ENCODE measurements at regions not wholly inside any gene's neighbourhood (a gene's known extent, or its start where the extent isn't known, plus 50 kb on each side); places are given as distances from the start of the nearest gene placed in this dataset.
"Not testable (repeated sequence)": the region's sequence is repeated elsewhere in the genome, so short reads cannot be mapped to it uniquely, and the experiment has no call there.

DNA sequence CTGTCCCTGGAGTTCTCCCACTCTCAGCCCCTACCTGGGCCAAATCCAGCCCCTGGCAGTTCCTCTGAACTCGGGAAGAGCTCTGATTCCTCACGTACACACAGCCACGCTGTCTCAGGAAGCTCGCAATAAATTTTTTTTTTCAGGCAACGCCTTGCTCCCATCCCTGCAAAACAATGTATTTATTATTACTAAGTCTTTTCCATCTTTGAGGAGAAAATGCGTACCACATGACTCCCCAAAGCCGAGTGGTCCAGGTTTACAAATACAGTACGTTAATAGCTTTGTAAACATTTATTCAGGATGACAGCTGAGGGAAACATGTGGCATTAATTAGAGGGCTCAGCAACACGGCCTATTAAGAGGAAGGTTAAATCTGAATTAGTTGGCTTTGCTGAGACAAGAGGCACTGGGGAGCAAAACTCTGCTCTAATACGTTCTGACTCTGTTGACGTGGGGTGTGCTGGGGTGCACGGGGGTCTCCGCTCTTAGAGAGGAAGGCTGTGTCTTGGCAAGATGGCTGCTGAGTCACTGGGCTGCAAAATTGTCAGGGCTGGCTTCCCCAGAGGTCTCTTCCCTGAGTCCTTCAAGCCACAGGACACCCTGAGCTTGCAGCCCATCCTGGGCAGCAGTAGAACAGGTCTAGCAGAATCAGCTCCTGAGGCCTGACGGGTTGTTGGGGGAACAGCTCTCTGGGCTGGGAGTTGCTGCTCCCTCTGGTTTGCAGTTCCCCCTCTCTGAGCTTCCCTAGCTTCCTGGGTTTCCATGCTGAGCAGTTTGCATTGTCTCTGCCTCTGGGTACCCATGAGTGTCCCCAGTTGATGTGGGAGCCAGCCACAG lies 185.2 kb upstream of the TBX3 start:
- DNase-seq (ENCODE audit: low read depth, low spot score), result no peak

DNA sequence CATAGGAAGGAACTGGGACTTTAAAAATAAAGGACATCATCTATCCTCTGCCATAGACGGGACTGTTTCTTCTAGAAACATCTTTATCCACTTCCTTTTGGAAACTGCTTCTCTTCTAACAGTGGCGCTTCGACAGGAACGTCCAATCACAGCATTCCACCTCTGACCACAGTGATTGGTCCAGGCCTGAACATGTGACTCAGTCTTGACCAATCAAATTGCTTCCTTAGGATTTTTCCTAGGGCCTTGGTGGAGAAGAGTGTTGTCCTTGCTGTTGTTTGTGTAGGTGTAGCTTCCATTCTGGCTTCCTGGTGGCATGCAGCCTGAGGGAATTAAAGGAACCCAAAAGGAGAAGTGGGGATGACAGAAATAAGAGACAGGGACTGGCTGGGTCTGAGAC lies 182.4 kb upstream of the TBX3 start:
- DNase-seq (ENCODE audit: low read depth, low spot score), result no peak

DNA sequence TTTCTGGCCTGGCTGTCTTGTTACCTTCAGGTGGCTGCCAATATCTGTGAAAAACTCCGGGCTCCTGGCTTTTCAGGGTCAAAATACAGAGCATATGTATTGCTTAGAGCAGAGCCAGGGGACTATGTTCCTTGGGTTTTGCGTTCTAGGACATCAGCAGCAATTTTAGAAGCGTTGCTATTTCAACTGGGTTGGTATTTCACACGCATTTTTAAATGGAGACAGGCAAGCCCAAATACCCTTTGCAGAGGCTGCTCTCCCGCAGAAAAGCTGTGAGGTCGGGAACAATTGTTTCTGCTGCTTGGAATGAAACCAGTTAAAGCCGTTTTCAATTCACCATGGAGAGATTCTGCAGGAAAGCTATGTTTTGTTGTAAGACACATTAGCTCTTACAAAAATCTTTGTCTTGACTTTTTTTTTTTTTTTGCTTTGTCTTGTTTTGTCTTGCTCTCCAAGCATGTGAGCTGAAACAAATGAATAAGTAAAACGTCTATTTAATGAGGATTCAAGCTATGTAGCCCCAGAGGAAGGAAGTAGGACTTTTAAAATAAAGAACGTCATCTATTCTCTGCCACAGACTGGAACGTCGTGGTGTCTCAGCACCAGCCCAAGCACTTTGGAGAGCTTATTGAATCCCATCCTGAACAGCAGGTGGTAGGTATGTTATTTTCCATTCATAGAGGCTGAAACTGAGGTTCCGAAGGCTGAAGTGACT lies 181.0 kb upstream of the TBX3 start:
- DNase-seq (ENCODE audit: low read depth, low spot score), result no peak

DNA sequence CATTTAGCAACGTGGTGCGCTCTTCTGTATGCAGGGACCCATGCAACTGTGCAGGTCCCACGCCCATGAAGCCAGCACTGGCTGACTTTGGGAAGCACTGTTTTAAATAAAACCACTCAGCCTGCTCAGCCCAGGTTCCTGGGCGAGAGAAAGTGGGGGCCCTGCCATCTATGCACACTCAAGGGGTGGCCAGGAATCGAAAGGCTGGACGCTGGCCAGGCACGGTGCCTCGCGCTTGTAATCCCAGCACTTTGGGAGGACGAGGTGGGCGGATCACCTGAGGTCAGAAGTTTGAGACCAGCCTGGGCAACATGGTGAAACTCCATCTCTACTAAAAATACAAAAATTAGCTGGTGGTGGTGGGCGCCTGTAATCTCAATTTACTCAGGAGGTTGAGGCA lies 179.9 kb upstream of the TBX3 start:
- DNase-seq (ENCODE audit: low read depth, low spot score), result no peak

DNA sequence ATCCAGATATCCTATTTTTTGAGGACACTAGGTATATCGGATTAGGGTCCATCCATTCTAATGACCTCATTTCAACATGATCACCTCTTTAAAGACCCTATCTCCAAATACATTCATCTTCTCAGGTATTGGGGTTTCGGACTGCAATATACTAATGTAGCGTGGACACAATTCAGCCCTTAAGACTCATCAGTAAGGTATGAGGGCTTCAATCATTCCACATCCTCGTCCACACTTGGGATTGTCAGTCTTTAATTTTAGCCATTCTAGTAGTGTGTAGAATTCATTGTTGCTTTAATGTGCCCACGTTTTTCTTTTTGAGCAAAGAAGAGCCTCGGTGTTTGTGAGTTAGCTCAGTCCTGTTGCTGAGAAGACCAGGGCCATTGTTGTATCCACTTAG lies 177.0 kb upstream of the TBX3 start:
- no peak for DNase-seq (ENCODE audit: low read depth, low spot score)

DNA sequence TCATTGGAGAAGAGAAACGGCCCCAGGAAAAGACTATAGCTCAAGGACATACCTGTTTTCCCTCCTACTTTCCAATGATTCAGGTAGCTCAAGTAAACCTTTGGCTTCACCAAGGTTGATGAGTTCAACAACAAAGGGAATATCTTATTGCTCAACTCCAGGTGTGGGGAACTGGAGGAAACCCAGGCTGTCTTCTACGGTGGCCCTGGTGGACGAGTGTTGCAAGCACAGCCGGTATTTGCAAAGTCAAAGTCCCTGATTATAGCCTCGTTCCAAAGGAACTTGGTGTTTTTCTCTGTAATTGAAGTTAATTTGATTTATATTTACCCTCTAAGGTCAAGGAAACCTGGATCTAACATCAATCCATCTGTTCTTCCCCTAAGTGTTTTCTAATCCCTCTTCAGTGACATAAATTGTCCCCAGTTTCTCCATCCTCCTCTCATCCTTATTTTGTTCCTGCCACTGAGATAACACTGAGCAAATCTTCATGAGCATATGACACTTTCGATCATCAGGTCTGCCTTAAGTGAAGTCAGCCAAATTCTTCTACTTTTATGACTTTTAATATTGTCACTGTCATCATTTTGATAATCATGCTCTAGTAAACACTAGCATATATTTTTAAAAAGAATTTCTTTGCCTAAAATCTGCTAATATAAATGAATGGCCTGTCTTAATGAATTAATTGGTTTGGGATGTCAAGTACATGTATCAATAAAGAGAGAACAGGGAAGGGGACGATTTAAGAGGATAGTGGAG lies 174.6 kb upstream of the TBX3 start:
- DNase-seq (ENCODE audit: low read depth, low spot score), result no peak

DNA sequence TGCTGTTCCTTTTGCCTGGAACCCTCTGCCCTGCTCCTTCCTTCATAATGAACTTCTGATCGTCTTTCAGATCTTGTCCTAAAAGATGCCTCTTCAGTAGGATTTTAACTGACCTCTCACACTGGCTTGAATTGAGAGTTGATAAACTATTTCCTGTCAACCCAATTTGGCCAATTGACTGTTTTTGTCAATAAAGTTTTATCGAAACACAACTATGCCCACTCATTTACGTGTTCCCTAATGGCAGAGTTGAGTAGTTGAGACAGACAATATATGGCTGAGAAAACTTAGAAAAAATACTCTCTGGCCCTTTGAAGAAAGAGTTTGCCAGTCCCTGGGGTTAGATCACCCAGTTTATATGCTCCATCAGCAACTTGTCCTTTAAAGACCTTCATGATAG lies 171.7 kb upstream of the TBX3 start:
- no peak for DNase-seq (ENCODE audit: low read depth, low spot score)

DNA sequence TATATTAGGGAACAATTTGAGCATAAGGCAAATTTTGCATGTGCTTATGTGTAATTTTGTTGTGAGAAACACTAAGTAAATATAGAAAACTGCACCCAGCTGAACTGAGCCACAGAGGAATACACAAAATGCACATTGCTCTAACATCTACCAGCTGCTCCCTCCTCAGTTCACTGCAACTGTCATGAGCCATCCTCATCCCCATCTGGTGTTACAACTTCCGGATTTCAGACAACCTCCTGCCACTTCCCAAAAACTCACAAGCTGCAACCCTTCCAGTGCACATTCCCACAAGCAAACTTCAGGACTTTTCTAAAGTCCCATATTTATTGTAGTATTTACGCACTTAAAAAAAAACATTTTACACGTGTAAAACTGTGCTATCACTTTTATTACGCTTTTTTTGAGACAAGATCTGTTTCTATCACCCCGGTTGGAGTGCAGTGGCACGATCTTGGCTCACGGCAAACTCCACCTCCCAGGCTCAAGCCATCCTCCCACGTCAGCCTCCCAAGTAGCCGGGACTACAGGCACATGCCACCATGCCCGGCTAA lies 169.1 kb upstream of the TBX3 start:
- no peak for DNase-seq (ENCODE audit: low read depth, low spot score)

DNA sequence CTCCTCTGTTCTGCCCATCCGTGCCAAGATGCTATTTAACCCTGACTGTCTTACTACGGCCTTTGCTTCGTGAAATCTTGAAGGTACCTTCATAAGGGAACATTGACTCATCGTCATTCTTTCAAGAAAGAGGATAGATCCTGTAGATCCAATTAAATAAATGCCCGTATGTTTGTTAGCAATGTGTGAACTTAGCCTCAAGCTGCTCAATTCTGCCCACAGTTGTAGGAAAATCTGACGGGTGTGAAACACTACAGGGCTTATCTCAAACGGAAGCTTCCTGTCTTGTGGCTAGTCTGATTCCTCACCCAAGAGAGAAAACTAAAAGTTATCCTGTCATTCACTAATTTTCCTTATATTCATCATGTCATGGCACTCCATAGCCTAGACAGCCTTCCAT lies 168.0 kb upstream of the TBX3 start:
- DNase-seq (ENCODE audit: low read depth, low spot score), result no peak

DNA sequence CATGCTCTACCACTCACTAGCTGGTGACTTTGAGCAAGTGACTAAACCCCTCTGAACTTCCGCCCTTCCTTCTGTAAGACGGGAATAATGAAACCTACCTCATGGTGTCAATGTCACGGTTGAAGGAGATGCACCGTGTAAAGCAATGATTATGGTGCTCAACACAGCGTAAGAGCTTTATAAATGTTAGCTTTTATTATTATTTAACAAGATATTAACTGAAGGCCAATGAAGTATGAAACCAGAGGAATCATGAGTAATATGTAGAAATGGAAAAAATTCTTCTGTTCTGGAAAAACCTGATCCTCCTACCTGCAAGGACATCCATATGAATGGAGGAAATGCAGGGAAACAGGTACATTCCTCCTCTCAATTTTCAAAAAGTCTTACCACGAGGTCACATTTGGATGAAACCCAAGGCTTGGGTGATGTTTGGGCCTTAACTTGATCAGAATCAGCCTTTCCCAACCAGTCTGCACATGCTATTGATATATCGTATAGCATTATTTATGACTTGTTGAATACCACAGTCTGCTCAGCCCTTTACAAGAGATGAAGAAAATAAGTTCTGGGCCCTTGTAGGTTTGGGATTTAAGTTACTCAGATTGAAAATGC lies 166.8 kb upstream of the TBX3 start:
- DNase-seq (ENCODE audit: low read depth, low spot score), result no peak

DNA sequence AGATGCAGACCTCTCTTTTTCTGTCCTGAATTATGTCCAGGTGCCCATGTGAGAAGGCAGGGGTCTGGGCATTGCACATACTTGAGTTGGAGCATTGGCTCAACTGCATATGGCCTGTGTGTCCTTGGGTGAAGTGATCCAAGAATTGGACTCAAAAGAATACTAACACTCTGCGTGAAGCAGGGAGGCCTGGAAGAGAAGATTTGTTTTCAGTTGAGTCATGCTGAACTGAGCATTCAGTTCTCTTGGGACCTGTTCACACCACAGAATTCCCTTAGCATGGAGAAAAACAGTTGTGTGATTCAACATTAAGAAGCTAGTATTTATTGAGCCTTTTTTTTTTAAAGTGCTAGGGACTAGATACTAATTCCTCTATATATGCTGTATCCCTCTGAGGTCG lies 164.7 kb upstream of the TBX3 start:
- peak; percentile 78 for DNase-seq (ENCODE audit: low read depth, low spot score)

DNA sequence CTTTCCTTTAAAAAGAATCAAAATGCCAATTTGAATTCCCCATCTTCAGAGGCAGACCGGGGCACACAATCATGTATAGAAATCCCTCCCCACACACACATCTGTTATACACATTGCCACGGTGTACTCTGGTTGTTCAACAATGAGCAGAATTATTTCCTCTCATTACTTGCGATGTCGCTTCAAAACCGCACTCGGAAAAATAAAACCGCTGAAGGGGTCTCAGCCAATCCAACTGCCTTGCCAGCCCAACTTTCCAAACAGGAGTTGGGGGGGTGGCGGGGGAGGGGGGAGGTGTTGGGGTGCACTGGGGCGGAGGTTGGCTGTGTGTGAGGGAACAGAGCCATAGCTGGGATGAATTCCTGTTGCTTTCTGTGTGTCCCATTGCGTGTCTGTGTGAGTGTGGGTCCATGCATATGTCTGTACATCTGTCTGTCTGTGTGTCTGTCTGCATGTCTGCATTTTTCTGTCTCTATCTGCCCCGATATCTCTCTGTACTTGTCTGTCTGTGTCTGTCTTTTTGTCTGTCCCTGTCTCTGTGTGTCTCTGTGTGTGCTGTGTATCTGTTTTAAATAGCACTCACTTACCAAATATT lies 163.6 kb upstream of the TBX3 start:
- no peak for DNase-seq (ENCODE audit: low read depth, low spot score)

DNA sequence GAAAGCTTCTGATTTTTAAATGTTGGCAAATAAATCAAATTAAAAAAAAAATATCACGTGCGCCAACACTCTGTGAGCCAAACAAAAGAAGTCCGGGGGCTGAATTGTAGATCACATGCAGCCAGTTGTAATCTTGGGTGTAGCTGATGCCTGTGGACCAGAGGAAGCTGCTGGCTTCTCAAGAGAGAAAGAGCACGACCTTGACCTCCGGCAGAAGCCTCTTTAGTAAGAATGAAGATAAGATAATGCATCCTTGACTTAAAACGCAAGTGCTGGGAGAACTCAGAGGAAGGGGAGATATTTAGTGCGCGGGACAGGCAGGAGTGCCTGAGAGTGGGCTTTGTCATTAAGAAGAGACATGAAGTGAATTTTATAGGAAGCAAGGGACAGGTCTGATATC lies 162.8 kb upstream of the TBX3 start:
- DNase-seq (ENCODE audit: low read depth, low spot score), result no peak

DNA sequence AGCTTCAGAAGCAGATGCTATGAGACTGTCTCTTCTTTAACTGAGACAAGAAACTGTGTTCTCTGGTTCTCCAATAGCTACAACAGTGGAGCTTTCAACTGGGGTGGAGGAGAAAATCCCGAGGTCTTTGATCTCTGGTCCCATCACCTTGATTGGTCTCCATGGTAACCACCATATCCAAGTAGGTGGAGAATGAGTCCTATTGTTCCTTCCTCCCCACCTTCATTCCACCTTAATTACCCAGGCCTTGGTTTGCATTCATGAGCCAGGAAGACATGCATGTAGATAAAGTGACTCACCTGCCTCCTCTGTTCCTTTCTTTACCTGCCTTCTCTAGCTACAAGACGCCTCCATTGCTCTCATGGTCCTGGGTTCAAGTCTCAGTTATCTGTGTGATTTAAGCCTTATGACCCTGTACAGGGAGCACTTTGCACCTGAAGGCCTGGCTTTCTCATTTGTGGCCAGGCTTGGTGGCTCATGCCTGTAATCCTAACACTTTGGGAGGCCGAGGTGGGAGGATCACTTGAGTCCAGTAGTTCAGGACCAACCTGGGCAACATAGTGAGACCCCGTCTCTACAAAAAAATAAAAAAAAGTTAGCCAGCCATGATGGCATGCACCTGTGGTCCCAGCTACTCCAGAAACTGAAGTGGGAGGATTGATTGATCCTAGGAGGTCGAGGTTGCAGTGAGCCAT lies 157.7 kb upstream of the TBX3 start:
- DNase-seq (ENCODE audit: low read depth, low spot score), result no peak

DNA sequence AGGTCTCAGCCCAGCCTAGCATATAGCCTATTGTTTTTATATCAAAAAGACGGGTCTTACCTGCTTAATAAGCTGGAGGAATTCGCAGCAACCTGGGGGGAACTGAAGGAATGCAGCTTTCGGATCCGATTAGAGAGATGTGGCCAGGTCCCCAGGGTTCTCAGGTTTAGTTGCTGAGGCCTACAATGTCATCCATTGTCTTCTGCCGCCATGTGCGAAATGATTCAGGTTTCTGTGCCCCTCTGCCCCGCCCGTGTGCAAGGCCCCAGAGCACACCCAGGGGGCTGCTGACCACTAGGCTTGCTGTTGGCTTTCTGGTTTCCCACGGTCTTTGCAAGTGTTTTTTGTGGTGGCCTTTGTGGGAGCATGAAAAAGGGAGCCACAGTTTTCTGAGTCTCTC lies 154.5 kb upstream of the TBX3 start:
- DNase-seq (ENCODE audit: low read depth, low spot score), result no peak

DNA sequence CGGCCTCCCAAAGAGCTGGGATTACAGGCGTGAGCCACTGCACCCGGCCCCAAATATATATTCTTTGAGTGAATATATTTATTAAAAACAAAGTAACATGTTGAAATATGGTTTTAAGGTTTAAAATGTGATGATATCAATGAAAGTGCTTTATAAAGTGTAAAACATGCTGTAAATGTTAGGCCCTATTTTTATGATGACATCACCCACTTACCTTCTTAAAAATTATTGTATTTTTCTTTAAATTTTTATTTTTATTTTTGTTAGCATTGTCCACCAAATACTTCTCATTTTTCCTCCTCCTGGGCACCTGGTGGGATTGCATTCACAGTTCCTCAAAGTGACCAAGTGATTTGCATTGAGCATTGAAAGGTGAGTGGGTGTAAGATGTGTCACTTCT lies 152.6 kb upstream of the TBX3 start:
- DNase-seq (ENCODE audit: low read depth, low spot score), result no peak

DNA sequence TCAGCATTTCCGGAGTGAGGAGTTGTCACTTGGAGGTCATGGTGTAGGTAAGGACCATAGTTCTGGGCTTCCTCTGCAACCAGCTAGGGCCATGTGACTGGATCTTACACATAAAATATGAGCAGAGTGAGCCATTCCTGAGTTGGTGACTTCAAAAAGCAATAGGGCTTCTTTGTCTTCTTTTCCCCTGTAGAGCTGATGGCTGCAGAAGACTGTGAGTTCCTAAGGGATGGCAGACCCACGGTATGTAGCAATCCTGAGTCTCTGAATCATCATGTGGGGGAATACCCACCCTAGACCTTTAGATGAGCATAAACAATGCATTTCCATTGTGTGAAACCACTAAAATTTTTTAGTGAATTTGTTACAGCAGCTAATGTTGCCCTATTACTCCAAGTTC lies 151.1 kb upstream of the TBX3 start:
- no peak for DNase-seq (ENCODE audit: low read depth, low spot score)

DNA sequence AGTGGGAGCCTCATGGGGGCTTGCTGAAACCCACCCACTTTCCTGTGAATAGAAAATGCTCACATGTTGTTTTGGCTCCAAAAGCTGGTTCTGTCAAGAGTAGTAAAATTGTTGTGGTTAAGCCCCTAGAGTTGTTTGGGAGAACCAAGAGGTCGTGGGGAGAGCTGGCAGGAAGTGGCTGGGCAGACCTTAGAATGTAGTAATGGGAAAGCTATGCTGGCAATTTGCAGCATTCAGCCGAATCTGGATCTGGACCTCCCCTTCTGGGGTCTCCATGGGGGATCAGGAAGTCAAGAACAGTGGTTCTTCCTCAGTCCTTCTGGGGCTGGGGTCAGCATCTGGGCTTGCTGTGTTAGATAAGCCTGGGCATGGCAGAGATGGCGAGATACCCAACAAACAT lies 150.6 kb upstream of the TBX3 start:
- DNase-seq (ENCODE audit: low read depth, low spot score), result no peak

DNA sequence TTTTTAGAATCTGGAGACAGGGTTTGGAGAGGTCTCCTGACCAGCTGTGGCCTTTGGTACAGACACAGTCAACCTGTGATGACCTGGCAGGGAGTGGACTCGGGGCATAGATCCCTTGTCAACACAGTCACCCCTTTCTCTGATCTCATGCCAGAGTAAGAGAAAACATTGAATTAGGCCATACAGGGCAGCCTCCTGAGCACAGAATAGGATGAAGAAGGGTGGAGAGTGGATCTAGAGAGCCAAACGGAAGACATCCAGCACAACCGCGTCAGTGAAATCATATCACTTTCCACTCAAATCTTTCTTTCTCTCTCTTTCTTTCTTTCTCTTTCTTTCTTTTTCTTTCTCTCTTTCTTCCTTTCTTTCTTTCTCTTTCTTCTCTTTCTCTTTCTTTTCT lies 145.9 kb upstream of the TBX3 start:
- DNase-seq (ENCODE audit: low read depth, low spot score), result no peak

DNA sequence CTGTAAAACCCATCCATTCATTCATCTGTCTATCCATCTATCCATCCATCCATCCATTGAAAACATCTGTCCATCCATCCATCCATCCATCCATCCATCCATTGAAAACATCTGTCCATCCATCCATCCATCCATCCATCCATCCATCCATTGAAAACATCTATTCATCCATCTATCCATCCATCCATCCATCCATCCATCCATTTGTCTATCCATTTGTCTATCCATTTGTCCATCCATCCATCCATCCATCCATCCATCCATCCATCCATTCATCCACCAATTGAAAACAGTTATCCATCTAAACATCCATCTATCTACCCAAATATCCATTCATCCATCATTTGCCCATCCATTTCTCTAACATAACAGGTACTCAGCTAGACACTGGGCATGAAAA lies 145.3 kb upstream of the TBX3 start:
- not testable (repeated sequence) for DNase-seq (ENCODE audit: low read depth, low spot score)

DNA sequence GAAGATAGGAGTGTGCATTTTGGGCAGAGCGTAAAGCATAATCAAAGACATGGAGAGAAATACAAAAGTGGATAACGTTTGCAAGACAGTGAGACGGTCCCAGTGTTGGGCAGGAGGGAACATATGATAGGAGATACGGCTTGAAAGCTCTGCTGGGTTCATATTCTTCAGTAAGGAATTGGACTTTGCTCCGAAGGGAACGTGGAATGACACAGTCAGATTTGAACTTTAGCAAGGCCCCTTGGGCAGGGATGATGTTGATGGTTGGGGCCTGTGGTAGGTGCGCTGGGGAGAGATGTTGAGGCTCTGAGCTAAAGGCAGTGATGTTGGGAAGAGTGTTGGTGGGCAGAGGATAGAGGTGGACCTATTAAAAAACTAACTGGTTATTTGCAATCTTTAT lies 143.5 kb upstream of the TBX3 start:
- DNase-seq (ENCODE audit: low read depth, low spot score), result no peak
